ENCODE measurements at regions not wholly inside any gene's neighbourhood (a gene's known extent, or its start where the extent isn't known, plus 50 kb on each side); places are given as distances from the start of the nearest gene placed in this dataset.

GRCh38 chr10:129389194-129389593 is 77.8 kb upstream of the MGMT start:
- no peak overlapping the region for H3K4me3 ChIP-seq (ENCODE audit: low read length)
- TF ChIP-seq CTCF (conservative IDR thresholded peaks at IDR 0.05; ENCODE audit: low read depth, low read length): no peak
- no peak for DNase-seq (ENCODE audit: low read depth)

GRCh38 chr10:129390147-129390546 is 76.9 kb upstream of the MGMT start:
- H3K4me3 ChIP-seq (ENCODE audit: low read length): no peak overlapping the region
- no peak for TF ChIP-seq CTCF (conservative IDR thresholded peaks at IDR 0.05; ENCODE audit: low read depth, low read length)
- no peak for DNase-seq (ENCODE audit: low read depth)

GRCh38 chr10:129390726-129391125 is 76.3 kb upstream of the MGMT start:
- no peak for DNase-seq (ENCODE audit: low read depth)
- no peak for TF ChIP-seq CTCF (conservative IDR thresholded peaks at IDR 0.05; ENCODE audit: low read depth, low read length)
- no peak overlapping the region for H3K4me3 ChIP-seq (ENCODE audit: low read length)

GRCh38 chr10:129391464-129391863 is 75.6 kb upstream of the MGMT start:
- DNase-seq (ENCODE audit: low read depth): no peak
- H3K4me3 ChIP-seq (ENCODE audit: low read length): no peak overlapping the region
- TF ChIP-seq CTCF (conservative IDR thresholded peaks at IDR 0.05; ENCODE audit: low read depth, low read length): no peak

GRCh38 chr10:129392855-129393254 is 74.2 kb upstream of the MGMT start:
- no peak overlapping the region for H3K4me3 ChIP-seq (ENCODE audit: low read length)
- DNase-seq (ENCODE audit: low read depth): no peak
- TF ChIP-seq CTCF (conservative IDR thresholded peaks at IDR 0.05; ENCODE audit: low read depth, low read length): no peak

- no peak for DNase-seq (ENCODE audit: low read depth)
- TF ChIP-seq CTCF (conservative IDR thresholded peaks at IDR 0.05; ENCODE audit: low read depth, low read length): no peak
- no peak overlapping the region for H3K4me3 ChIP-seq (ENCODE audit: low read length)
Observed at GRCh38 chr10:129393812-129394211, 73.2 kb upstream of the MGMT start.

GRCh38 chr10:129394518-129395328 is 72.3 kb upstream of the MGMT start:
- no peak for TF ChIP-seq CTCF (conservative IDR thresholded peaks at IDR 0.05; ENCODE audit: low read depth, low read length)
- no peak for DNase-seq (ENCODE audit: low read depth)

More at GRCh38 chr10:129394518-129395328, 72.3 kb upstream of the MGMT start:
- H3K4me3 ChIP-seq (ENCODE audit: low read length): no peak overlapping the region
